GM18499 (cell line): ENCODE measurements at regions not wholly inside any gene's neighbourhood (a gene's known extent, or its start where the extent isn't known, plus 50 kb on each side); places are given as distances from the start of the nearest gene placed in this dataset.
A peak's percentile ranks its signal among the peaks of the same experiment; 100 is the strongest.

Experiments
- ATAC-seq: cut with Tn5 transposase; IDR thresholded peaks from one replicate; pipeline ENCODE4 v1.9.1; 2021; ENCODE audit warnings: moderate number of reproducible peaks; ENCODE audit not compliant: insufficient read depth, unreplicated experiment

- no peak for ATAC-seq
Measured at GRCh38 chr2:8393506-8393905, 288.4 kb upstream of the ID2 start.

GRCh38 chr2:8394131-8394530, 287.7 kb upstream of the ID2 start:
- ATAC-seq: no peak

GRCh38 chr2:8394569-8395359, 287.1 kb upstream of the ID2 start:
- ATAC-seq: no peak

GRCh38 chr2:8395718-8396117, 286.1 kb upstream of the ID2 start:
- ATAC-seq: no peak

- no peak for ATAC-seq
Measured at GRCh38 chr2:8398040-8398668, 283.7 kb upstream of the ID2 start.

GRCh38 chr2:8399731-8400130, 282.1 kb upstream of the ID2 start:
- no peak for ATAC-seq

GRCh38 chr2:8400196-8400595, 281.7 kb upstream of the ID2 start:
- no peak for ATAC-seq

GRCh38 chr2:8402222-8402621, 279.6 kb upstream of the ID2 start:
- ATAC-seq: no peak

GRCh38 chr2:8403876-8404275, 278.0 kb upstream of the ID2 start:
- ATAC-seq: no peak

GRCh38 chr2:8405334-8405733, 276.5 kb upstream of the ID2 start:
- no peak for ATAC-seq

GRCh38 chr2:8406271-8406670, 275.6 kb upstream of the ID2 start:
- ATAC-seq: no peak

GRCh38 chr2:8407332-8407731, 274.5 kb upstream of the ID2 start:
- ATAC-seq: no peak

GRCh38 chr2:8408560-8409460, 273.0 kb upstream of the ID2 start:
- ATAC-seq: peak; percentile 80

- ATAC-seq: no peak
Measured at GRCh38 chr2:8409461-8410260, 272.2 kb upstream of the ID2 start.

GRCh38 chr2:8412082-8412481, 269.8 kb upstream of the ID2 start:
- ATAC-seq: no peak

GRCh38 chr2:8412586-8412985, 269.3 kb upstream of the ID2 start:
- ATAC-seq: no peak

- ATAC-seq: no peak
Measured at GRCh38 chr2:8413589-8414135, 268.2 kb upstream of the ID2 start.

GRCh38 chr2:8414946-8415879, 266.6 kb upstream of the ID2 start:
- no peak for ATAC-seq

GRCh38 chr2:8416001-8416571, 265.8 kb upstream of the ID2 start:
- no peak for ATAC-seq
